Stimulated activated CD4-positive, alpha-beta T cell treated with anti-CD3 and anti-CD28 coated beads, Interleukin-15, amount 100 ng/mL, for 48 hours (primary cell): ENCODE measurements at regions not wholly inside any gene's neighbourhood (a gene's known extent, or its start where the extent isn't known, plus 50 kb on each side); places are given as distances from the start of the nearest gene placed in this dataset.

Experiments used
- DNase-seq, 2 donors: peaks; one replicate each; pipeline ENCODE4 v3.0.0-alpha.2; 2020; ENCODE audit warnings: low read depth in 2 of 2

DNA sequence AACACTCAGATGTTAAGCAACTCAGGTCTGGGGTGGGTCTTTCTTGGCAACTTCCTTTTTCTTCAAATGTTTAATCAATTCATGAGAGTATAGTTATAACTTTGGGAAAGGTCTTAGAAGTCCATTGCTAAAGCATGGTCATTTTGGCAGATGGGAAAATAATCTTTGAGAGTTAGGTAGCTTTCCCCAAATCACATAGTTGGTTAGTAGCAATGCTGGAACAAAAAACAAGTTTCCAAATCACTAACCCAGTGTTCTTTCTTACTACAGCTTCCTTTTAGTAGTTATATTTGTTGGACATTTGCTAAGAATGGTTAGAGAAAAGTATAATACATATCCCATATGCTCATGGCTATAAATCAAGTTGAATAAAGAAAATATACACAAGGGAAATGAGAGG, 185.2 kb upstream of the SLC14A2 start:
- no peak for DNase-seq

DNA sequence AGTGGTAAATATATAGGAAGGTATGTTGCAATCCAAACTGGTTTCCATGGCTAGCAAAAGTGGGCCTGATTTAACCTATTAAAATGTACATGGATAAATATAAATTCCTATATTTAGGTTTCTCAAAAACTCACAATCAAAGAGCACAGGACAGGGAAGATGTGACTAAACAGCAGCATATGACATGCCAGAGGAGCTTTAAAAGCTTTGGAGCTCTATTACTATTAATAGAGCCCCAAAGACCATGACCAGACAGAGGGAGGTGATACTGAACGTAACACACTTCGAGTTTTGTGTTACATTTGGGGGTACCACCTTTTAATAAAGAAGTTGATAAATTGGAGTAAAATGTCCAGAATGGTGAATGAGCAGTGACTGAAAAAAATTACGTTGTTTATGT, 179.5 kb upstream of the SLC14A2 start:
- no peak for DNase-seq

DNA sequence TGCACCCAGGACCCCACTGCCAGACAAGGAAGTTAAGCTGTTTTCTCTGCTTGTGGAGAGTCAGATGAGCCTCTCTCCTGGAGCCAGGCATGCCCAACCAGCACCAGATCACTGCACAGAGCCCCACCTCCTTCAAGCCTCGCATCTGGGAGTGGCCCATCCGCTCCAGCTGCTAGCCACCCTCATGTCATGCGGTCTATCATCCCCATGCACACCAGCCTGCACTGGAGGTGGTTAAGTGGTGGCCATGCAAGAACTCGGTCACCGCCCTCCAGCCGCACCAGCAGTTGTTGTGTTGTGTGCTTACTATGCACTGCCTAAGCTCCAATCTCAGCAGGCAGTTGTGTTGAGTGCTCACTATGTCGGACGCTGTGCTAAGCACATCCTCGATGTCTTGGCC, 177.9 kb upstream of the SLC14A2 start:
- no peak for DNase-seq

DNA sequence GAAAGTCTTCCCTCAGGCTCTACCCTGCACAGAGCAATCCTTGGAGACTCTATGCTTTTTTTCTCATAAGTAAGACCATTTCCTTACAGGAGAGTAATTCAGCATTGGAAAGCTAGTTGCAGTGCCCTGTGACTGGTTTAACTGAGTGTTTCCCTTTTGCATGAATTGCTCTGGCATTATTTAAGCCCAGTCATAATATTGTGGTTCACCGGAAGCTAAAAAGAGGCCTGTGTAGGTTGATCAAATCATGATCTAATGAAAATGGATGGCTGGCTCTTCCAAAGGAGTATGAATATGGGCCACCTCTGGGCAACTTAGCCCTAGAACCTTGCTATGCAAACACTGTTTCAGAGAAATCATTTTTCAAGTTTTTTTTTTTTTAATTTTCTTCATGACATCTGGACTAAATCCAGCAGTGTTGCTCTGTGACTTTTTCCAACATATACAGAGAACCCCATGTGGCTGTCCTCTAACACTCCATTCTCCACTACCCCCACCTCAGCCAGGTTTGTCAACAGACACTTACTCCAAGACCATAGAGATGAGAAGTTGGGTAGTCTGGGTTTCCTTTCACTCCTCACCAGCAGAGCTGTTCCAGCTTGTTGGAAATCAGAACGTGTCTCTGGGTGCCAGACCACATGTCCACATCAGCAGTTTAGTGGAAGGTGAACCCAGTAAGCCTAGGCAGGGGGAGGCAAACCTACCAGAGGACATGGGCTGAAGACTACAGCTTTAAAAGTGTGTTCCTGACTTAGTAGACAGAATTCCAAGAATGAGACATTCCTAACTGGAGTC, 175.2 kb upstream of the SLC14A2 start:
- no peak for DNase-seq

DNA sequence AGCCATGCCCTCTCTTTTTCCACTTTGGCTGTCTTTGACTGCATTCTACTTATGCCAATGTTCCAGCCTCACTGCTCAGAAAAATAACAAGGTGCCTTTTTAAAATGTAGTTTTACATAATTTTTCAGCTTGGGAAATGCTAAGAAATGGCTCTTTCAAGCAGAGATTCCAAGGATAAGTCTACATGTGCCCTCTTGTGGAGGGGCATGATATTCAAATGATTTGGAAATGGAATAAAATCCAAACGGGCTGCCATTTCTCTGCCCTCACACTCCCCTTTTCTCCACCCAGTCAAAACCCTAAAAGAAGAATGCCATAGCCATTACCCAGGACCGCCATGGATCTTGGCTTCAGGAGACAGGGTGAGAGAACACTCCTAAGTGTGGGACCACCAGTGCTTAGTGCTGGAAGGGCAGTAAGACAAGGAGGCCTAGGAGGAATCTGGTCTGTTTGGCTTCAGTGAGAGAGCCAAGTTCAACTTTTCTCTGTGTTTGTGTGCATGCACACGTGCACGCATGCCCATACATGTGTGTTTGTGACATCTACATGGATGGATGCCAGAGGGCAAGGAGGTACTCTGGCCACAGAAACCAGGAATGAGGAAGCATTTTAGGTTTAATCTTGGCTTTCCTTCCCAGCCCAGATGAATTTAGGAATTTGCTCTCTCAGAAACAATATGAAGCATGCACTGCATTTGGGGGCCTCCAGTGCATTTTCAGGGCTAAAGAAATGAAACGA, 174.0 kb upstream of the SLC14A2 start:
- DNase-seq = no peak

DNA sequence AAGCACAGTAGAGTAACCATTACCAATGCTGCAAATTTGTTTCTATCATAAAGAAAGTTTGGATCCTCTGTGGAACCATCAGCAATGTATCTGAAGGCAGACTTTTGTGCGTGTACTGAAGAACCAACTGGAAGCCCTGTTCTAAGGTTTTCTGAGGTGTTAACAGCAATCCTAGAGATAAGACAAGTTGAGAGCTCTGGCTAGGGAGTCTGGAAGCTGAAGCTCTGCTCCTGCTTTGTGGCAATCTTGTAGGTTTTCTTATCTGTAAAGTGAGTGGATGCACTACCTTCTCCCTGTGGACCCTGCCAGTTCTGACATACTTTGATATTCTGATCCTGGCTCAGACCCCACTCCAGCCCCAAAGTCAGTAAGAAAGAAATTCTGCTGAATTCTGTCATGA, 171.2 kb upstream of the SLC14A2 start:
- no peak for DNase-seq

DNA sequence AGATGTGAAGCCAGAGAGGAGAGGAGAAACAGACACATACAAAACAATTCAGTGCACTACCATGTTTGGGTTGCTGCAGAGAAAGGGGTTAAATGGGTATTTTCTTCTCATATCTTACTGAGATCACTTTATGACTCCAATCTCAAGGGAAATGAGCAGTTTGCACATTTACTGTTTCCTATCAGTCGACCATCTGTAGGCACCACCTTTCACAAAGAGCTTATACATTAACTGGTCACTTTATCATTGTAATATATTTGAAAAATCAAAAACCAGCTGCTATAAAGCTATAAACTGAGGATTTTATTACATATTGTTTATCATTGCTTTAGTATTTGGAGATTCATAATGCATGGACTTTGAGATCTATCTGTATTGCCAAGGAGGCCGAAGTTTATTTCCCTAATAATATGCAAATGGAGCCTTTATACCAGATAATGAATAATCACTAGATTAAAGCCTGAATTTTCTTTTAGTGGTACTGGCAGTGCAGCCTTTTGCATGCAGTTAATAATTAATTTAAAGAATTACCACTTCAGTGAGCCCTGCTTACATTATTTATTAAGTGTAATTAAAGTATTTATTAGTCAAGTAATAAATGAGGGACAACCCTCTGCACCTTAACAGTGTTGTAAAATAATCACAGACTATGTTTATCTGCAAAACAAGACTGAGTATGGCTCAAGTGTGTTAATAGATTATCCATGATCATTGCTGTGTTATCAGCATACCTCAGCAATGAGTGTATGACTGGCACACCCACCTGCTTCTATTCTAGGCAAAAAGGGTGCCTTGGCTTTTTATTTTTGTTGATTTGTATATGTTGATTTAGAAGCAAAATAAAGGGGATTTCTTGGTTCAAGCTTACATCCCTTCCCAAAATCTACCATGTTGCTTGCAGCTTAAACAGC, 167.7 kb upstream of the SLC14A2 start:
- no peak for DNase-seq

DNA sequence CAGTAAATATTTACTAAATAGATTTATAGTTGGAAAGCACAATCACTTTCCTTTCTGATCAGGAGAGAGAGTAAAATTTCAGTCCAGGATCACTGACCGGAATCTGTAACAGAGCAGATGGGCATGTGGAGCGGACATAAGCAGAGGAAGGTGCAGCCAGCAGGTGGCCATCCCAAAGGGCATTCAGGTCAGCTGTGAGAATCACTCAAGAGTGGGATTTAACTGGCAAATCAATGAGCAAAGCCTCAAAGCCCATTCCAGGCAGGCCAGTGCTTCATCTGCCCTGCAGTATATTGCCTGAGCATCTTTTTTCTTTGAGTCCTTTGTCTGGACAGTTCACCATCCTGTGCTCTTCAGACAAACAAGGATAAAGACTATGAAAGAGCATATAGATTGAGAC, 166.4 kb upstream of the SLC14A2 start:
- DNase-seq = no peak

DNA sequence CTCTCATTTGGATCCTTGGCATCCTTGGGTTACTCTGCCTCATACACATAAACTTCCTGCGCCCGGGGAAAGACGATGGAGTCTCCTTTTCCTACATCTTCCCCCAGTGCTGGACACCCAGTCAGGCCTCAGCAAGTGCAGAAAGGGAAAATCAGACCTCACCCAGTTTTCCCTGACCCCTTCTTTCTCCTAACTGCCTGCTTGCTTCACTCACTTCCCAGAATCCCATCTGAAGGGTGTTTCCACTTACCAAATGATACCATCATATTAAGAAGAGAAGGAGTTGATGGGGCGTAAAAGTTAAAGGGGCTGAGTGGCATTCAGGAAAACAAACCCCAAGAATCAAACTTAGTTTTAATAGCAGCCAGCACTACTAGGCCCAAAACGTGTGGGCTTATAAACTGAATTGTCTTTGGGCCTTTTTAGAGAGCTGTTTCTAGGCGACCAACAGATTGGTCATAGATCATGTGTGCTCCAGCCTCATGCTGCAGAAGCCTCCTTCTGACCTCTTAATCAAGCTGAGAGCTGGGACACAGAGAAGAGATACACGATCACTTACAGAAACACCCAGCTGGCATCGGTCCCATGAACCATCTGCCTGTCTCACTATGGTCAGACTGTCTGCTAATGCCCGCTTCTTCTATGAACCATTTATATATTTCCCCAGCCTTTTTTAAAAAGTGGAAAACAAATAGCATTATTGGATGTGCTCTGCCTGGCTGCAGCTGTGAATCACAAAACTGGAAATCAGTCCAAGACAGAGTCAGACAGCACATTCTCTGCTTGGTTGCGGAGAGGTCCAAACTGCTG, 165.7 kb upstream of the SLC14A2 start:
- no peak for DNase-seq

DNA sequence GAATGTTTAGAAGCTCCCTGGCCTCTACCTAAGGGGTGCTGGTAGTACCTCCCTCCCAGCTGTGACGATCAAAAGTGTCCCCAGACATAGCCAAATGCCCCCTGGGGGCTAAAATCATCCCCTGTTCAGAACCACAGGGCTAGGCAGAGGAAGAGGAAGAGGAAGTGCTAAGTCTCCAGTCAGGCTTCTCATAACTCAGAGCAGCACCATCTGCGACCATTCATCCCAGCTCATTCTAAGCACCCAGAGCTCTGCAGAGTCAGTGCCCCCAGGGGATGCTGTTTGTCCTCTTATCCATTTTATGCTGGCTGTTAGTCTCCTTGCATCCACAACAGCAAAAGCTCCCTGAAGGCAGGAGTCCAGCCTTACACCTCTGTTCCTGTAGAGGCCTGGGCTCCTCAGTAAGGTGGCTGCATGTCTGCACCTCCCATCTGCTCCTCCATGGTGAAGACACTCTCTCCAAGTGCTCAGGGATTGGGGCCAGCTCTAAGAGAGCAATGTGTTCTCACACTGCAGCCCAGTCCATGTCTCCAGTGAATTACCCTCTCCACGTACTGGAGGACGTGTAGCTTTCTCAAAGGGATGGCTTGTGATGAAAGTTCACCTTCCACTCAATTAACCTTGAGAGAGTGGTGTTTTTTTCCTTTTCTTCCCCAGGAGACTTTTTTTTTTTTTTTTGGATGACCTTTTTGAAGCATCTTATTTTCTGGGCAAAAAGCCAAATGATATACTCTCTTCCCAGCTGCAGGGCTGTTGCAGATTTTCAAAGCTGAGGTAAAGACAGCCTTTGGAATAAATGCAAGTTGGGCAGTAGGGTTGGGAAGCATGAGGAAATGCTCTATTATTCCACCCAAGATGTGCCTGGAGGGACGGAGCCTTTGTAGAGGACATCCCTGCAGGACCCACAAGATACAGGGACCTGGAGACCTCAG, 158.9 kb upstream of the SLC14A2 start:
- DNase-seq = no peak

DNA sequence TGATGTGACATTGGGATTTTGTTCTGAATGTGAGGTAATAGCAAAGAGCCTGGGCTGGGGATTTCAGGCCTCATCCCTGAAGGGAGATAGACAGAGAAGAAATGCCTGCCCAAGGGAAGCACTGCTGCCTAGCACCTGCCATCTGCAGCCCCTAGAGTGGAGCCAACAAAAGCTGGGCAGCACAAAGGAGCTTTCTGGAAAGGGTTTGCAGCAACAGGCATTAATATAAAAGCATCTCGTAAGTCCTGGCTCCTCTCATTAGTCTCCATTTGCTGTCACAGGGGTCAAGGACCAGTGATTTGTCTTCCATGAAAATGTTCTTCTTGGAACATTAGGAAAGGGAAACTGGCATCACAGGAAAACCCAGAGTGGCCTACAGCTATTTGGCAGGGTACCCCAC, 157.2 kb upstream of the SLC14A2 start:
- no peak for DNase-seq

DNA sequence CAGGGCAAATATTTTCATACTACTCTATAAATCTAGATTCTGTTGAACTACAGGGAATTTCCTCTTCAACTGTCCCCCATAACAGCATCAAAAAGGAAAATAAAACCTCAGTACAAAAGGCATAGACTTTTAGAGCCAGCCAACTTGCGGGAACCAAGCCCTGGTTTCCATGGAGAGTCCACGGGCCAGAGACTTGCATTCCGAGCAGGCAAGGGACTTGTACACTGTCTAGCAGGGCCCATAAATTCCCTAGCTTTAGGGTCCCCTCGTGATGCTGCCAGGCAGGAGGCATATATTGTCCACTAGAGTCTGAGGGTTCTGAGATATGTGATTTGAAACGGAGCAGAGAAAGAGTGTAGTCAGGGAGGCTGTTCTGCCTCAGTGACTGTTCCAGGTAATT, 153.1 kb upstream of the SLC14A2 start:
- no peak for DNase-seq

DNA sequence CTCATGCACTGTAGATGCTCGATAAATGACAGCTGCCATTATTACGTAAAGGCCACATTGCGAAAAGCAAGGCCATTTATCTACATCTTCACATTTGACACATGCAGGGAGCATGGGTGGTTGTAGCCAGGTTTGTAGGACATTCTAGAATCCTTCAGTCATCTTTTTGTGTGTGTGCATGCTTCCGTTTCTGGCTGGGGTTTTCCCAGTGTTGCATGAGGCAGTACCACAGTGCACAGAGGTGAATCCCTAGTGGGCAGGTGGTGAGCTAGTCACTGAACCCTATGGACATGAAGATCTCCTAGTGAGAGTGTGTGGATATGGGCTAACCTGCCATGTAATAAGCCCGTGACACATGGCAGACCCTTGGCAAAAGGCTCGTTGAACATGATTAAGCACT, 151.8 kb upstream of the SLC14A2 start:
- DNase-seq = no peak

DNA sequence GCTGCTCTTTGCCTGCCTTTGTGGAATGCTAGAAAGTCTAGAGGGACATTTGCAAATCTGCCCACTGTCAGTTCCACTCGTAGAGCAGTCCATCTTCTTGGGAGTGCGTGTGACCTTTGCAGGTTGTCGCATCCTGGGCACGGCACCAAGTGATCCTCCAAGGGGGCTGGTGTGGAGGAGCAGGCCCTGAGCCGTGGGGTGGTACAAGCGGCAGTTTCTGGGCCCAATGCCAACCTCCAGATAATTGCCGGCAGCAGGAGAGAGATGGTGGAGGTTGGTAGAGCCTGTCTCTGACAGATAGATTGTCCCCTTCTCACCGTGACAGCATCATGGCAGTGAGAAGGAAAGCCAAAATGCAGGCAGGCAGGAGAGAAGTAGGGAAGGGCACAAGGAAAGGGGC, 150.7 kb upstream of the SLC14A2 start:
- DNase-seq = no peak

DNA sequence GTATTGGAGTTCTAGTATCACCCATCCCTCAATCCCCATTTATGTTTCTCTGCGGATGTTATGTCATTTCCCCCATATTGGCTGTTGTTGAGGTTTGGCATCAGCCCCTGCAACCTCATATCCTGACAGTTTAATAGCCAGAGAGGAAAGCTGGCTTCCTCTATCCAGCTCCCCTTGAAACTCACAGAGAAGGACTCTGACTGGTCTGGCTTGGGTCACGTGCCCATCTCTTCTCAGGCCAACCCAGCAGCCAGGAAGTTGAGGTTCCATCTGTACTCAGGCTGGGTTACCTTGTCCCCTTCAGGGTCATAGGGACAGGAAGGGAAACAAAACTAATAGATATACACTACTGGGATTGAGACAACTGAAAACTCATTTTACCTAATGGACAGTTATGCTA, 148.0 kb upstream of the SLC14A2 start:
- no peak for DNase-seq

DNA sequence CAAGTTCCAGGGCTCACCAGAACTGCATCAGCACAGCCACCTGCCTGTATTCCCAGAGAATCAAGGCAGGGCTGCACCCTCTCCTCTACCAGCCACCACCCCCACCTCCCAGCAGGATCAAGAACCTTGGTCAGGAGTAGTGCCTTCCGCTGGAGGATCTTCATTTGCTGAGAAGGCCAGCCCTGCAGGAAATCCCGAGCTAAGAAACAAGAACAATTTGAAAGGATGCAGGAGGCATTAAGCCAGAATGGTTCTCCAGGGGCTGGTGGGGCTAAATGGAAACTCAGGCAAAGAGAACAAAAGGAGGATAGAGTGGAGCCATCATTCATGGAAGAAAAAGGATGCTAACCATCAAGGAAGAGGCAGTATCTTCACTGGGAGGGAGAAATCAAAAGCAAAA, 147.3 kb upstream of the SLC14A2 start:
- no peak for DNase-seq

DNA sequence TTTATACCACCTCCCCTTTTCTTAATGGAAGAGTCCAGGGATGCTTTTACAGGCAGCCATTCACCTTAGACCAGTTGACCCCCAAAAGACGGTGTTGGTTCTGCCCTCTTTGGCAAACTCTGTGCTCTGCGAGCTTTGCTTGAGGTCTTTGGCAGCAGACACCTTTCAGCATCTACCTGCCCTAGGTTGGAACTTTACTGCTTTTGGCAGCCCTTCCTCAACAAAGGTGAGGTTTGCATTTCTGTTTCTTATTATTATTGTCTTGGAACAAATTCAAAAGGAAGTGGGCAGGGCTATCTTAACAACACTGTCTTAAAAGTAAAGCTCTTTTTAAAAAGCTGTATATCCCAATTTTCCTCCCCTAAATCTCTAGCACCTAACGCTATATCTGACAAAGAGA, 136.4 kb upstream of the SLC14A2 start:
- no peak for DNase-seq

DNA sequence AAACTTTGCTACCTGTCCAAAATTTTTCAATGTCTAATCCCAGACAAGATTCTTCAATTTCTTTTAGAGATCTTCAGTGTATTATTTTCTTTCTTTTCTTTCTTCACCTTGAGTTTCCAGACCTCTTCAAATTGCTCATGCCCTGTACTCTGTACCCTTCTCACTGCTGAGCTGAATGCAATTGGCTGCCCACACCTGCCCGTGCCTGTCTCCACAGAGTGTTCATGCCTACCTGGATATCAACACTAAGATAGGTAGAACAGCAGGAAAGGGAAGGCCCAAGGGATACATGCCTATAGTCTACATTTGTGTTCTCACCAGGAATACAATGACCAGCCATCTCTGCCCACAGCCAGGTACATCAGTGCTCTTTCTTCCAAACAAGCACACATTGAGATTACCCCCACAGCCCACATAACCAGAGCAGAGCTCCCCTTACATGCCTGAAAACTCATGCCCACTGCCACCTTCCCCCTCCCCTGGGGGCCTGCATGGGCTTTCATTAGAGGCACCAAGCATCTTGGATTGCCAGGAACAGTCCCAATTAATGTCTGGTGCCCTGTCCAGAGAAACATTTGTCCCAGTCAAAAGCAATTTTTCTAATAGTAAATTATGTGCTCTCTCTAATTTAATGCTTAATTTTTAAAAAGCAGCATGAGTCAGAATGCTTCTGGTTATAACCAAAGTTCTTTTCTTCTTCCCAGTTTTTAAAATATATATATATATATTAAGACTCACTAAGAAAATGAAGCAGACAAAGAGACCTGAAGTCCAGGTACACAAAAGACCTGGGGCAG, 134.9 kb upstream of the SLC14A2 start:
- DNase-seq = no peak

DNA sequence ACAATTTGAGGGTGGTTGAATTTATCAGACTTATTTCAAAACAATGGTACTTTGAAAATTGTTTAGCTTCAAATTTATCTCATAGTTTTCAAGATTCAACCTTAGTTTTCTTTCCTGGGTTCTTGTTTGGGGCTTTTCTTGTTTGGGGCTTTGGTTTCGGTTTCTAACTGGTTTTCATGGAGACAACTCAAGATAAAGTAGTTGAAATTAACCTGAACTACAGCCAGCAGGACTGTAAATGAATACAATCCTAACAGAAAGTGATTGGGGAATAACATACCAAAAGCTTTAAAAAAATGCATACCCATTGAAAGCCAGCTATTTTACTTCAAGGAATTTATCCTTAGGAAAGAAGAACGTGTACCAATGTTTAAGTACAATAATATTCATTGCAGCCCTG, 133.5 kb upstream of the SLC14A2 start:
- no peak for DNase-seq

DNA sequence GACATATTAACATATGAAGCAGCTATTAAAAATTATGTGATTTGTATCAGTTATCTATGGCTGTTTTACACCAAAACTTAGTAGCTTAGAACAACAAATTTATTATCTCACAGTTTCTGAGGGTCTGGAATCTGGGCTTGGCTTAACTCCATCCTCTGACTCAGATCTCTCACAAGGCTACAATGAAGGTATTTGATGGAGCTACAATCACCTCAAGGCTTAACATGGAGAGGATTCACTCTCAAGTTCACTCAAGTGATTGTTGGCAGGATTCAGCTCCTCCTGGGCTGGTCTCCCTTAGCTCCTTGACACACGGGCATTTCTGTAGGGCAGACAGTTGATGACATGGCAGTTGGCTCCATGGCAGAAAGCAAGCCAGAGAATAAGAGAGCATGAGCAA, 133.0 kb upstream of the SLC14A2 start:
- no peak for DNase-seq
